K562 (cell line): ENCODE measurements at regions not wholly inside any gene's neighbourhood (a gene's known extent, or its start where the extent isn't known, plus 50 kb on each side); places are given as distances from the start of the nearest gene placed in this dataset.

ENCODE experiments used
- ATAC-seq: fragments of 200-7000 bp; cut with Tn5 transposase; 3 replicates; pipeline ENCODE4 v1.9.1; 2020; ENCODE audit warnings: moderate library complexity
- BruUV-seq: library from RNA; stranded (reverse); fragments of 400-500 nt; replicated peaks from 2 replicates; lab custom pipeline; 2021; lab: Mats Ljungman, UMichigan
- CTCF ChIA-PET: fragments of 300-600 bp; formaldehyde crosslinking; extraction: SDS; loops from one replicate; lab custom pipeline; 2021; ENCODE audit warnings: low intra/inter-chr PET ratio; lab: Yijun Ruan, JAX
- POLR2A ChIA-PET: fragments of 300-600, 350-650 bp; sonication (Branson Sonifier 250); formaldehyde crosslinking; extraction: SDS; loops from one replicate; lab custom pipeline; 2021; ENCODE audit warnings: antibody characterized with exemption, inconsistent platforms; lab: Yijun Ruan, JAX
- DNase-seq, 4 experiments: peaks; one replicate each; pipeline versions ENCODE4 v3.0.0 to v3.0.0-alpha.2; 2011 to 2018; ENCODE audit warnings: low spot score in 3 of 4, mixed read lengths in 3 of 4; ENCODE audit errors: extremely low read depth in 1 of 4
- FAIRE-seq: peaks from 2 replicates; lab custom pipeline; 2011; peaks lifted over from hg19 to GRCh38; lab: Jason Lieb, UNC
- H2AFZ ChIP-seq: 2 replicates; pipeline ENCODE4 v1.6.0; 2011; ENCODE audit warnings: low read depth, low read length, control low read depth, inconsistent platforms
- H3K27ac ChIP-seq: fragments of 200-600 bp; 3 replicates; pipeline ENCODE4 v1.8.0; 2011; ENCODE audit warnings: low read depth, mild to moderate bottlenecking, control low read depth, inconsistent platforms, low read length, moderate library complexity, mixed read lengths; ENCODE audit errors: extremely low read depth
- H3K27me3 ChIP-seq, 2 experiments: fragments of 300-600 bp in 1 of 2; 2 replicates in 1 of 2; 3 replicates in 1 of 2; pipeline versions ENCODE4 v1.6.0 to v1.8.0; 2011; ENCODE audit warnings: inconsistent platforms in 2 of 2, low read length in 2 of 2, mild to moderate bottlenecking in 1 of 2, mixed read lengths in 1 of 2, moderate library complexity in 1 of 2; ENCODE audit not compliant: control insufficient read depth in 2 of 2, insufficient read depth in 2 of 2
- H3K36me3 ChIP-seq: fragments of 300-600 bp; 3 replicates; pipeline ENCODE4 v1.8.0; 2011; ENCODE audit warnings: mild to moderate bottlenecking, low read length, inconsistent platforms; ENCODE audit not compliant: control insufficient read depth, insufficient read depth
- H3K4me1 ChIP-seq, 2 experiments: fragments of 200-600 bp in 1 of 2; replicated peaks in 1 of 2; 2 replicates in 1 of 2; 3 replicates in 1 of 2; pipeline versions ENCODE4 v1.5.1 to v1.8.0; 2011; ENCODE audit warnings: inconsistent platforms in 2 of 2, low read length in 2 of 2, mild to moderate bottlenecking in 1 of 2, mixed read lengths in 1 of 2, moderate library complexity in 1 of 2; ENCODE audit not compliant: control insufficient read depth in 2 of 2, insufficient read depth in 2 of 2
- H3K4me2 ChIP-seq: 2 replicates; pipeline ENCODE4 v1.6.1; 2011; ENCODE audit warnings: low read length, control low read depth, inconsistent platforms, mixed read lengths; ENCODE audit not compliant: insufficient read depth
- H3K4me3 ChIP-seq: fragments of 200-600 bp; sonication (generic), shearing (Covaris generic); 2 replicates; pipeline ENCODE4 v1.5.1; 2016; ENCODE audit warnings: control low read depth, inconsistent platforms
- H3K79me2 ChIP-seq: fragments of 200-600 bp; 3 replicates; pipeline ENCODE4 v1.8.0; 2011; ENCODE audit warnings: low read length, inconsistent platforms; ENCODE audit not compliant: control insufficient read depth, insufficient read depth
- H3K9ac ChIP-seq, 2 experiments: 2 replicates each; pipeline versions ENCODE4 v1.6.0 to v1.6.1; 2011; ENCODE audit warnings: low read depth in 2 of 2, low read length in 2 of 2, control low read depth in 1 of 2, inconsistent platforms in 1 of 2, mild to moderate bottlenecking in 1 of 2, mixed read lengths in 1 of 2; ENCODE audit not compliant: insufficient read depth in 1 of 2
- H3K9me1 ChIP-seq: one replicate; pipeline ENCODE4 v1.6.0; 2011; ENCODE audit warnings: inconsistent platforms, mild to moderate bottlenecking, low read length, moderate library complexity; ENCODE audit not compliant: control insufficient read depth, insufficient read depth
- H3K9me3 ChIP-seq: replicated peaks from 2 replicates; pipeline ENCODE4 v1.5.1; 2011; ENCODE audit warnings: low read depth, low read length, inconsistent platforms; ENCODE audit not compliant: control insufficient read depth, insufficient read depth
- H4K20me1 ChIP-seq: replicated peaks from 2 replicates; pipeline ENCODE4 v1.6.1; 2011; ENCODE audit warnings: low read length, inconsistent platforms, mixed read lengths; ENCODE audit not compliant: control insufficient read depth, insufficient read depth
- ARID2 ChIP-seq: fragments of 450-650 bp; IDR thresholded peaks from 2 replicates; pipeline ENCODE4 v1.6.1; 2017; ENCODE audit warnings: antibody characterized with exemption, mild to moderate bottlenecking
- ATF1 ChIP-seq, 2 experiments: fragments of 450-650 bp in 1 of 2; IDR thresholded peaks; 2 replicates each; pipeline ENCODE4 v1.6.1; 2016; ENCODE audit warnings: missing compliant biosample characterization in 1 of 2, missing genetic modification characterization in 1 of 2
- EGR1 ChIP-seq: fragments of 450-650 bp; conservative IDR thresholded peaks from 2 replicates; pipeline ENCODE4 v1.6.1; 2017; ENCODE audit warnings: mild to moderate bottlenecking
- FOSL1 ChIP-seq: fragments of 200-800 bp; sonication (Bioruptor generic); conservative IDR thresholded peaks from 2 replicates; pipeline ENCODE4 v1.6.1; 2016; ENCODE audit warnings: missing genetic modification characterization, missing compliant biosample characterization
- HSF4 ChIP-seq: fragments of 250-450 bp; sonication (Bioruptor Pico); IDR thresholded peaks from 2 replicates; pipeline ENCODE4 v2.1.2; 2022; ENCODE audit warnings: mild to moderate bottlenecking, moderate library complexity, borderline replicate concordance
- MAFG ChIP-seq: fragments of 450-650 bp; conservative IDR thresholded peaks from 2 replicates; pipeline ENCODE4 v1.6.1; 2016; ENCODE audit warnings: missing genetic modification characterization, missing compliant biosample characterization
- PTBP1 ChIP-seq: fragments of 200-400 bp; formaldehyde crosslinking; IDR thresholded peaks from 2 replicates; pipeline ENCODE4 v1.6.1; 2017; ENCODE audit warnings: low read depth, low read length
- RBM15 ChIP-seq: fragments of 200-400 bp; formaldehyde crosslinking; IDR thresholded peaks from 2 replicates; pipeline ENCODE4 v1.6.1; 2018; ENCODE audit warnings: mild to moderate bottlenecking, low read length, moderate library complexity; ENCODE audit not compliant: insufficient read depth
- WGBS: fragments of 100-300 bp; shearing (Covaris generic); methylation state at CpG from one replicate; pipeline ENCODE4 v1.1.6; 2016; ENCODE audit warnings: low coverage, mixed read lengths; ENCODE audit not compliant: insufficient coverage; ENCODE audit errors: missing lambda C conversion rate; 5-methylcytosine and 5-hydroxymethylcytosine counted together
- in situ Hi-C: fragments of 300-500 bp; cut with MboI; formaldehyde crosslinking; loops from 4 replicates; pipeline ENCODE4 v1.15.0; 2018; ENCODE audit warnings: inconsistent platforms, mixed read lengths
- intact Hi-C: fragments of 100-400 bp; cut with micrococcal nuclease; formaldehyde crosslinking; loops from 2 replicates; pipeline ENCODE4 v1.14.2; 2022
- TF ChIP-seq, protein P1 (sequence below): fragments of 250-450 bp; sonication (Bioruptor Pico); IDR thresholded peaks from 2 replicates; pipeline ENCODE4 v1.8.0; 2021; ENCODE audit warnings: moderate library complexity, mild to moderate bottlenecking, inconsistent platforms

DNA sequence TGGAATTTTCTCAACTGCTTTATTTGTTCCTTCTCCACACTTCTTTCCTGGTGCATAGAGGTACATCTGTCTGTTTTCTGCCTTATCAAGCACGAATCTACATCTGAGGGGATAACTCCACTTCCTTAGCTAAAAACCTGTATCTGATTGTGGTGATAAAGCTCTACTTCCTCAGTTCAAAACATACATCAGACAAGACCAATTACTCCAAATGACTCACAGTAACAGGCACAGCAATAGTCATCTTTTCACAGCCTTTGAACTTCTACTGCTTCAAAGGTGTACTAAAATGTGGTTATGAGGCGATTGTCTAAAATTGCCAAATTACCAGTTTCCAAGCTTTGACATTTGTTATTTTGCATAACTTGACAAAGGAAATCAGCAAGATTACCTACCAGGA is 803.6 kb upstream of the ZEB2 start:
- POLR2A ChIA-PET: no interaction called here
- Histone ChIP-seq H3K4me1 (no peaks in the 10 kb centered on the region), H3K4me3 (no peak overlapping the region), H3K27ac (no peak overlapping the region), H4K20me1 (no peaks in the 10 kb centered on the region), H3K79me2 (no peaks in the 10 kb centered on the region), H3K4me2 (no peak overlapping the region), H3K9me1 (no peaks in the 10 kb centered on the region), H3K27me3 (no peaks in the 10 kb centered on the region), H3K9me3 (no peaks in the 10 kb centered on the region), H3K36me3 (no peaks in the 10 kb centered on the region), H3K9ac (no peak overlapping the region), H2AFZ (no peak overlapping the region)
- WGBS: 33% methylated on average over 2 of the region's 2 CpGs
- no peak for DNase-seq
- in situ Hi-C loops (no loop called here), intact Hi-C loops (no loop called here)
- CTCF ChIA-PET: no interaction called here
- TF ChIP-seq RBM15 (no peak), FOSL1 (tag) (peak; percentile 38; the same call in 1 of the 2 replicates)
- no TSS peak for BruUV-seq
- FAIRE-seq: no peak
- no peak for ATAC-seq

DNA sequence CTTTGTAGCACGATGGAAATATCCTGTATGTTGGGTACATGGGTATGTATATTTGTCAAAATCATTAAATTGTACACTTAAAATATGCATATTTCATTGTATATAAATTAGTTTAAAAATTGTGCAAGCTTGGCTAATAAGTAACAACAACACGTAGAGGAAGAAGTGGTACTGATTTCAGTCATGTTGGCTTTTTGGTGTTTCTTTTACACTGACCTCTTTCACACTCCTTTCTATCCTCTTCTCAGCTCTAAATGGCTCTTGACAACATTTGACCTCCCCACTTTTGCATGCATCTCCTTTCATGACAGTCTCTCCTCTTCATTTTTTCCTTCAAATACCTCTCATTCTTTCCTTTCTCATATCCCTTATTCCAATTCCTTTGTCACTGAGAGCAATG is 801.4 kb upstream of the ZEB2 start:
- Histone ChIP-seq H3K4me1 (no peaks in the 10 kb centered on the region), H4K20me1 (no peaks in the 10 kb centered on the region), H3K36me3 (no peaks in the 10 kb centered on the region), H3K79me2 (no peaks in the 10 kb centered on the region), H3K9me3 (no peaks in the 10 kb centered on the region), H3K27ac (no peak overlapping the region), H3K4me3 (no peak overlapping the region), H3K27me3 (no peaks in the 10 kb centered on the region), H3K9me1 (no peaks in the 10 kb centered on the region), H3K4me2 (no peak overlapping the region), H2AFZ (no peak overlapping the region), H3K9ac (no peak overlapping the region)
- intact Hi-C loops: no loop called here
- ChIA-PET POLR2A (interaction anchor here (0.6 to 0.7 kb wide), 2 partner anchors 1409 to 1697 kb away, joined by 3 read pairs; no protein-coding TSS in a partner anchor), CTCF (no interaction called here)
- 33% methylated on average over 2 of the region's 2 CpGs for WGBS
- TF ChIP-seq EGR1 (no peak), PTBP1 (no peak), HSF4 (CRISPR knock-in tag) (no peak), MAFG (tag) (no peak), ATF1 (CRISPR knock-in tag; IDR thresholded peaks at IDR 0.05) (no peak), ATF1 (tag; IDR thresholded peaks at IDR 0.05) (no peak), ARID2 (no peak)
- TF ChIP-seq, protein P1, sequence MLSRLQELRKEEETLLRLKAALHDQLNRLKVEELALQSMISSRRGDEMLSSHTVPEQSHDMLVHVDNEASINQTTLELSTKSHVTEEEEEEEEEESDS (CRISPR knock-in tag): no peak
- in situ Hi-C loops: no loop called here
- DNase-seq (no peak), ATAC-seq (no peak), FAIRE-seq (no peak)
- no TSS peak for BruUV-seq
